ENCODE measurements at regions not wholly inside any gene's neighbourhood (a gene's known extent, or its start where the extent isn't known, plus 50 kb on each side); places are given as distances from the start of the nearest gene placed in this dataset.

- Mint-ChIP-seq H3K4me3 (no peak overlapping the region), H3K9me3 (no peaks in the 10 kb centered on the region), H3K4me1 (no peaks in the 10 kb centered on the region), H3K36me3 (no peaks in the 10 kb centered on the region), H3K27ac (no peak overlapping the region), H3K27me3 (ENCODE audit: low read depth in 2 of 2) (no peaks in the 10 kb centered on the region)
- Histone ChIP-seq H3K27me3 (ENCODE audit: control insufficient read depth, insufficient read depth, low read length) (no peaks in the 10 kb centered on the region), H3K4me1 (ENCODE audit: control insufficient read depth, insufficient read depth, low read length) (no peaks in the 10 kb centered on the region), H3K9me3 (ENCODE audit: control insufficient read depth, insufficient read depth, low read length) (no peaks in the 10 kb centered on the region), H3K4me3 (ENCODE audit: low read length) (no peak overlapping the region), H3K36me3 (ENCODE audit: control insufficient read depth, insufficient read depth, low read length) (no peaks in the 10 kb centered on the region), H3K27ac (ENCODE audit: low read length) (no peak overlapping the region)
- DNase-seq (no peak), ATAC-seq (no peak)
- 85% methylated on average over 2 of the region's 2 CpGs for WGBS (ENCODE audit: insufficient coverage)
- TF ChIP-seq, protein P1, sequence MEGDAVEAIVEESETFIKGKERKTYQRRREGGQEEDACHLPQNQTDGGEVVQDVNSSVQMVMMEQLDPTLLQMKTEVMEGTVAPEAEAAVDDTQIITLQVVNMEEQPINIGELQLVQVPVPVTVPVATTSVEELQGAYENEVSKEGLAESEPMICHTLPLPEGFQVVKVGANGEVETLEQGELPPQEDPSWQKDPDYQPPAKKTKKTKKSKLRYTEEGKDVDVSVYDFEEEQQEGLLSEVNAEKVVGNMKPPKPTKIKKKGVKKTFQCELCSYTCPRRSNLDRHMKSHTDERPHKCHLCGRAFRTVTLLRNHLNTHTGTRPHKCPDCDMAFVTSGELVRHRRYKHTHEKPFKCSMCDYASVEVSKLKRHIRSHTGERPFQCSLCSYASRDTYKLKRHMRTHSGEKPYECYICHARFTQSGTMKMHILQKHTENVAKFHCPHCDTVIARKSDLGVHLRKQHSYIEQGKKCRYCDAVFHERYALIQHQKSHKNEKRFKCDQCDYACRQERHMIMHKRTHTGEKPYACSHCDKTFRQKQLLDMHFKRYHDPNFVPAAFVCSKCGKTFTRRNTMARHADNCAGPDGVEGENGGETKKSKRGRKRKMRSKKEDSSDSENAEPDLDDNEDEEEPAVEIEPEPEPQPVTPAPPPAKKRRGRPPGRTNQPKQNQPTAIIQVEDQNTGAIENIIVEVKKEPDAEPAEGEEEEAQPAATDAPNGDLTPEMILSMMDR (IDR thresholded peaks at IDR 0.05), result no peak
- intact Hi-C loops (cut with micrococcal nuclease), result no loop called here
Observed at GRCh38 chr4:123077330-123077729, 154.9 kb upstream of the NUDT6 start.

DNA sequence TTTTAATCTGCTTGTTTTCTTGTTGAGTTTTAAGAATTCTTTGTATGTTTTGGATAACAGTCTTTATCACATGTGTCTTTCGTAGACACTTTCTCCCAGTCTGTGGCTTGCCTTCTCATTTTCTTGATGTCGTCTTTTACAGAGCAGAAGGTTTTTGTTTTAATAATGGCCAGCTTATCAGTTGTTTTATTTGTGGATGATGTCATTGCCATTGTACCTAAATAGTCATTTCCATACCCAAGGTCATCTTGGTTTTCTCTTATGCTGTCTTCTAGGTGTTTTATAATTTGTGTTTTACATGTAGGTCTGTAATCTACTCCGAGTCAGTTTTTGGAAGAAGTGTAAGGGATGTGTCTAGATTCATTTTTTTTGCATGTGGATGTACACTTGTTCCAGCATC lies 159.6 kb upstream of the NUDT6 start:
- intact Hi-C loops (cut with micrococcal nuclease), result no loop called here

GRCh38 chr4:123083646-123084045 lies 161.2 kb upstream of the NUDT6 start:
- no peaks in the 10 kb centered on the region for H3K36me3 Mint-ChIP-seq
- Histone ChIP-seq H3K27me3 (ENCODE audit: control insufficient read depth, insufficient read depth, low read length) (no peaks in the 10 kb centered on the region), H3K27ac (ENCODE audit: low read length) (no peak overlapping the region), H3K4me3 (ENCODE audit: low read length) (no peak overlapping the region), H3K9me3 (ENCODE audit: control insufficient read depth, insufficient read depth, low read length) (no peaks in the 10 kb centered on the region), H3K4me1 (ENCODE audit: control insufficient read depth, insufficient read depth, low read length) (no peaks in the 10 kb centered on the region), H3K36me3 (ENCODE audit: control insufficient read depth, insufficient read depth, low read length) (no peaks in the 10 kb centered on the region)
- ATAC-seq (no peak), DNase-seq (no peak)
- peaks cover 0 to 4% of the 10 kb centered on the region in 2 donors for H3K4me1 Mint-ChIP-seq
- H3K27ac Mint-ChIP-seq, result no peak overlapping the region
- no peaks in the 10 kb centered on the region for H3K27me3 Mint-ChIP-seq (ENCODE audit: low read depth in 2 of 2)
- 13% methylated on average over 2 of the region's 3 CpGs for WGBS (ENCODE audit: insufficient coverage)
- no peaks in the 10 kb centered on the region for H3K9me3 Mint-ChIP-seq
- H3K4me3 Mint-ChIP-seq, result no peak overlapping the region
- TF ChIP-seq, protein P1 (IDR thresholded peaks at IDR 0.05), result no peak
- intact Hi-C loops (cut with micrococcal nuclease), result no loop called here

More for the DNA sequence above, 159.6 kb upstream of the NUDT6 start:
- Histone ChIP-seq H3K27ac (ENCODE audit: low read length) (no peak overlapping the region), H3K27me3 (ENCODE audit: control insufficient read depth, insufficient read depth, low read length) (no peaks in the 10 kb centered on the region), H3K9me3 (ENCODE audit: control insufficient read depth, insufficient read depth, low read length) (no peaks in the 10 kb centered on the region), H3K36me3 (ENCODE audit: control insufficient read depth, insufficient read depth, low read length) (no peaks in the 10 kb centered on the region), H3K4me1 (ENCODE audit: control insufficient read depth, insufficient read depth, low read length) (no peaks in the 10 kb centered on the region), H3K4me3 (ENCODE audit: low read length) (no peak overlapping the region)
- ATAC-seq (no peak), DNase-seq (no peak)
- Mint-ChIP-seq H3K27me3 (ENCODE audit: low read depth in 2 of 2) (no peaks in the 10 kb centered on the region), H3K36me3 (no peaks in the 10 kb centered on the region), H3K4me3 (no peak overlapping the region), H3K9me3 (no peaks in the 10 kb centered on the region), H3K27ac (no peak overlapping the region), H3K4me1 (no peaks in the 10 kb centered on the region)
- WGBS (ENCODE audit: insufficient coverage), result 93% methylated on average over 3 of the region's 3 CpGs
- TF ChIP-seq, protein P1 (IDR thresholded peaks at IDR 0.05), result no peak

DNA sequence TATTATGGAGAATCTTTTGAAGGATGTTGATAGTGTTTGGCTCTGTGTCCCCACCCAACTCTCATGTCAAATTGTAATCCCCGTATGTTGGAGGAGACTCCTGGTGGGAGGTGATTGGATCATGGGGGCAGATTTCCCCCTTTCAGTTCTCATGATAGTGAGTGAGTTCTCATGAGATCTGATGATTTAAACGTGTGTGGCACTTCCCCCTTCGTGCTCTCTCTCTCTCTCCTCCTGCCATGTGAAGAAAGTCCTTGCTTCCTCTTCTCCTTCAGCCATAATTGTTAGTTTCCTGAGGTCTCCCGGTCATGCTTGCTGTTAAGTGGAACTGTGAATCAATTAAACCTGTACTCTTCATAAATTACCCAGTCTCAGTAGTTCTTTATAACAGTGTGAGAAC lies 166.1 kb upstream of the NUDT6 start:
- no peak for DNase-seq
- intact Hi-C loops (cut with micrococcal nuclease), result no loop called here
- no peaks in the 10 kb centered on the region for H3K27me3 ChIP-seq (ENCODE audit: control insufficient read depth, insufficient read depth, low read length)
- no peaks in the 10 kb centered on the region for H3K9me3 Mint-ChIP-seq
- H3K36me3 ChIP-seq (ENCODE audit: control insufficient read depth, insufficient read depth, low read length), result no peaks in the 10 kb centered on the region
- peaks cover 0 to 6% of the 10 kb centered on the region in 2 donors for H3K4me1 Mint-ChIP-seq
- no peaks in the 10 kb centered on the region for H3K27me3 Mint-ChIP-seq (ENCODE audit: low read depth in 2 of 2)
- H3K27ac Mint-ChIP-seq, result no peak overlapping the region
- no peaks in the 10 kb centered on the region for H3K4me1 ChIP-seq (ENCODE audit: control insufficient read depth, insufficient read depth, low read length)
- WGBS (ENCODE audit: insufficient coverage), result 41% methylated on average over 2 of the region's 4 CpGs
- H3K4me3 Mint-ChIP-seq, result no peak overlapping the region
- H3K36me3 Mint-ChIP-seq, result no peaks in the 10 kb centered on the region
- H3K9me3 ChIP-seq (ENCODE audit: control insufficient read depth, insufficient read depth, low read length), result no peaks in the 10 kb centered on the region
- H3K4me3 ChIP-seq (ENCODE audit: low read length), result no peak overlapping the region
- TF ChIP-seq, protein P1 (IDR thresholded peaks at IDR 0.05), result no peak
- no peak for ATAC-seq
- H3K27ac ChIP-seq (ENCODE audit: low read length), result no peak overlapping the region

All from natural killer cell (primary cell).